CD4-positive, alpha-beta T cell treated with Interleukin-1 beta for 1 hour (primary cell): ENCODE measurements at regions not wholly inside any gene's neighbourhood (a gene's known extent, or its start where the extent isn't known, plus 50 kb on each side); places are given as distances from the start of the nearest gene placed in this dataset.

ENCODE experiments used
- DNase-seq, 2 donors: peaks; one replicate each; pipeline ENCODE4 v3.0.0-alpha.2; 2020 to 2022

DNA sequence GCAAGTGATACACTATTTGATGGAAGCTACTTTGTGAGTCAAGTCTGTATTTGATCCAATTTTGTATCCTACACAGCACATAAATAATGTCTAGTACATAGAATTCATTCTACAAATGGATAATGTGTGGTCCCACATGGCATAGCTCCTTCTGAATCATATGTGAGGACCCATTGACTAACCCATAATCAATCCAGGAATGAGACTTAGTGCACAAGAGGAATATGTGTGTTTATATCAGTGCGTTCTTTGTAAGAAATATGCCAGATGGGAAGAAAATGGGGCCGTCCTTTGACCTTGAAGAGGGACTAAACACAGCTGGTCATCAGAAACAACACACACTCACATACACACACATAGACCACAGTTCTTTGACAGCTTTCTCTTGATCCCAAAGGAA is 282.7 kb upstream of the SEMA6D start:
- DNase-seq = no peak

DNA sequence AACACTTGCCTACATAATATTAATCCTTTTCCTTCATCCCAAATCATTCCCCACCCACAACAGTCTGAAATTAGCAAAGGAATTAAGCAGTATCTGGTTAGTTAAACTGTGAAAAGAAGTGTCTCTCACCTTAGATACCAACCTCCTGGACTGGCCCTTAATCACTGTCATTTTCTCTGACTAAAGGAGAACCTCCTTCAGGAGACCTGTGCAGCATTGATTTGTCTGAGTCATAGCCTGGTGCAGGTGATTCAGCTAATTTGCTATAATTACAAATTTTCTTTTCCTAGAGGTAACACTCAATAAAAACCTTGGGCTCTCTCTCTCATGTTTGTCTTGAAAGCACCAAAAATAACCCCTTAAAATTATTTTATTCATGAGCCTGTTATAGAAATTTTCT is 279.8 kb upstream of the SEMA6D start:
- DNase-seq = no peak

DNA sequence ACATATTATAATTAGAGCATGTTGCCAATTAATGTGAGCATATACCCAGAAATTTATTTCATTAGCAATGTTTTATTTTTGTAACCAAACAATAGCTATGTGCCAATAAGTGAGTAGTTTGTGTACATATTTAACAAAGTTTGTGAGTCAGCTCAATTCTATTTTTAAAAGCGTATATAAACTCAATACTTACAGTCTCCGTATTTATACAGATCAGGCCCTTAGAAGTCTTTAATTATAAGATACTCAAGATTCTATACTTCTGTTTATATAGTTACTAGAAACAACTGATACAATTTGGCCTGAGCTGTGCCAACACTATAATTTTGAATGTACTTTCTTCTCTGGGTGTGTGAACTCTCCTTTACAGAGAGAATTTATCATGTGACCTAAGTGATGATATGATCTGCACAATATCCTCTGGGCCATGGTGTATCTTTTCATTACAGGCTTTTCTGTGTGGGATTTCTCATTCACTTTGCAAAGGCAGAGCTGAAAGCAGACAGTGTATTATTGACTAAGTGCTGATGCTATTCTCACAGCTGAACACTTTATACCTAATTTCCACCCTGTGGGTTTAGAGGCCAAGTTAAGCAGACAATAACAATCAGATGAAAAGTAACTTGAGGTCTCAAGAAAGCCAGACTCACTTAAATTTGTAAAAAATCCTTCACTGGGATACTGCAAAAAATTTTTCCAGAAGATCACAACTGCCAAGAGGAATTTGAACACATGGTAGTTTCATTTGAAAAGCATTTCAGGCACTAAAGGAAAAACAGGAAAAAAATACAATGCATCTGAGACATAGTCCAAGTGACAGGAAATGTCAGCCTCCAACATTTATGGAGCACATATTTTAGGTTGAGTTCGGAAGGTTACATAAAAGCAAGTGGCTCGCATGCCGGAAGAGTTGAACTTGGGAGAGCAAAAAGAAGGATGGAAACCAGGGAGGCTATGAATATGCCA is 277.9 kb upstream of the SEMA6D start:
- DNase-seq = no peak

DNA sequence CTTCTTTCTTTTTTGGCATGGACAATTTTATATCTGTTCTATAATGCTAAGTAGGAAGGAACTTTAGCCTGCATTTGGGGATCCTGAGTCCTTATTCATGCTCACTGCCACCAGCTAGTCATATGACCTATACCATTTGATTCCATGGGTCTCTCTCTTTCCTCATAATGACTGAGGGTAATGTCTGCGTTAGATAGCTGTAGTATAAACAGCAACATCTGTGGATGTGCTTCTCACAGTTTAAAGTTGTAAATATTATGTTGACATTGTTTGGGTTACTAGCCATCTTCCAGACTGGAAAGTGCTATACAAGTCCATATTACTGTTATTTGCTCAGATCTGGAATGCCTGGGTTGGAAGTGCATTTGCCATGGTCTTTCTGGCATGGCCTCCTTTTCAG is 274.9 kb upstream of the SEMA6D start:
- no peak for DNase-seq

DNA sequence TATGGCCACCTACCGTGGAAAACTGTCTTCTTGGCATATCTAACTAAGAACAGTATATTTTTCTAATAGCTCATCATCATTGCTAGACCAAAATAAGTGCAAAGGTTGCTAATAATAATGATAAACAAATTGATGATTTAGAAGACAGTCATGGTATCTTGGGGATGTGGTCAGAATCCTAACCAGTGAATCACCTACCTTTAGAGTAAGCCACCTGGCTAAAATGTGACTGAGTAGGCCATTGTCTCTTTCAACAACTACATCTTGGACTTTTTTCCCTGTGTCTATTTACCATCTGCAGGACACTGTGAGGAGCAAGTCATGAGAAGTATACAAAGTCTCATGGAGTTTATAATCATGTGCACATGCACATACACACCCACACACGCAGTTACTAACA is 273.5 kb upstream of the SEMA6D start:
- DNase-seq = no peak

DNA sequence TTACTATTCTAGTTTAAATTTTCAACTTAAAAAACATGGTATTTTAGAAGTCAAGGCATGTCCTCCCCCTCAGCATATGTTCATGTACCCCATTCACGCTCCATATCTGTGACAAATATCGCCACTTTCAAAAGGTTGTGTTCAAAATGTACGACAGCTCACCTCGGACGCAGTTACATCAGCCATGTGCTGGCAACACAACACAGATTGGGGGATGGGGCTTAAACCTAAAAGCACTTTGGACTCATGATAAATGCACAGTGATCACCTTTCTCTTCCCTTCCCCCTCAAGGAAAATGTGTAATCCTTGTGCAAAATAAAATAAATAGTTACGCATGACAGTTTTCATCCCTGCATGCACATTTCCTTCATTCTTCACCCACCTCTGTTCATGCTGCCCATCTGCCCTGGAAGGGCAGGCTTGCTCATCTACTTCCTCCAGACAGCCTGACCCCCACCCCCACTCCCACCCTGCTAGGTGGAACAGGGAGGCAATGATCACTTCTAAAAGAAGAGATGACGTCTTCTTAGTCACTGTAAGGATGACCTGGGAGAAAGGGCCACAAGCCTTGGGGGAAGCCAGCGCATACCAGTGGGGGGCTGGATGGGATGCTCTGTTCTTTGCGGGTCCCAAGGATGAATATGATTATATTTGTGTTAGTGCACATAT is 271.4 kb upstream of the SEMA6D start:
- DNase-seq = no peak

DNA sequence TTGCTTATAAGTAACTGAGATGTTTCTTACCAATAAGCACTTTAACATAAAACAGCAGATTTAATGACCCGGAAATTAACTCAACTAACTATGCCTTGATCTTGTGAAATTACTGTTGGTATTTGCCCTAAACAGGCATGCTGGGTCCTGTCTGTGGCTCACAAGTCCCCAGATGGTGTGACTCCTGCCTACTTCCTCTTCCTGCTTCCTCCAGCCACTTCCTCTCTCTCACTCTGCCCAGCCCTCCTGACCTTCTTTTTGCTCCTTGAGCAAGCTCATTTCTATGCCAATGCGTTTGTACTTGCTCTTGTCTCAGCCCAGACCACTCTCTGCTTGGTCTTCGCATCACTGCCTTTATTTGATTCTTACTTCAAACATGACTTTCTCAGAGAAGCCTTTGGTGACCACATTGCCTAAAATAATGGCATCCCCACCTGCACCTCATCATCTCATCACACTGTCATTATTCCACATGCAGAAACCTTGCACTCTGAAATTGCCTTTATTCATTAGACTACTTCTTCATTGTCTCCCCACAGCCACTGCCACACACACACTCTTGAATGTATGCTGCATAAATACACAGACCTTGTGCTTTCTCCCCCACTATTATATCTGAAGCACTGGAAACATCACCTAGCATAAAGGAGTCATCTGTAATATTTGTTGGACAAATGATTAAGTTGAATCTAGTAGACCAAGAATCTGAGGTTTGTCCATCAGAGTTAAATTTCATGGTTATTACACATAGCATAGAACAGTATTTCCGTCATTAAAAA is 256.3 kb upstream of the SEMA6D start:
- DNase-seq = no peak

DNA sequence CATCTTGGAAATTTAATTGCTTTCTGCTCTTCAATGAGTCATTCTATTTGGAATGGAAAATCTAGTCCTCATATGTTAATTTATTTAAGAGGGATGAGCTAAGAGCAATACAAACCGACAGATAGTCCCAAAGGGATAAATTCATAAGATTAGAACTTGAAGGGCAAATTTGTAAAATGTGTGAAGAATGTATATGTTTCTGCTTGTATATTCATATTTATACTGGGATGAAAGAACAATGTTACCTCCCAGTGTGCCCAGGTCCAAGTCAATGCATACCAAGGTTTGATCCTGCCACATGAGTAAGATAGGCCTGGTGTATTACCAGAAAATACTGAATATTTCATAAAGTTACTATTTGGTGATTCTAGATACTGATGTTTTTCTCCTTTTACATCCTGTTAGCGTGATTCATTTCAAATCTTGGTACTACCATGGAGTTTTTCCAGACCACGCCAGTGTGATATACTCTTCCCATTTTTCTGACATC is 255.6 kb upstream of the SEMA6D start:
- DNase-seq = no peak

DNA sequence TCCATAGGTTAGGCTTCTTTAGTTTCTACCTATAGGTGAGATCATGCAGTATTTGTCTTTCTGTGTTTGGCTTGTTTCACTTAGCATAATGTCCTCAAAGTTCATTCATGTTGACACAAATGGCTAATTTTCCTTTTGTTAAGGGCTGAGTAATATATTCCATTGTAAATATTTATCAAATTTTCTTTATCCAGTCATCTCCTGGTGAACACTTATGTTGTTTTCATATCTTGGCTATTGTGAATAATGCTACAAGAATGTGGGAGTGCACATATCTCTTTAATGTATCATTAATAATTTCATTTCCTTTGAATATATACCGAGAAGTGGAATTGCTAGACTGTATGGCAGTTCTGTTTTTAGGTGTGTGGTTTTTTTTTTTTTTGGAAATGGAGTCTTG is 250.9 kb upstream of the SEMA6D start:
- no peak for DNase-seq

DNA sequence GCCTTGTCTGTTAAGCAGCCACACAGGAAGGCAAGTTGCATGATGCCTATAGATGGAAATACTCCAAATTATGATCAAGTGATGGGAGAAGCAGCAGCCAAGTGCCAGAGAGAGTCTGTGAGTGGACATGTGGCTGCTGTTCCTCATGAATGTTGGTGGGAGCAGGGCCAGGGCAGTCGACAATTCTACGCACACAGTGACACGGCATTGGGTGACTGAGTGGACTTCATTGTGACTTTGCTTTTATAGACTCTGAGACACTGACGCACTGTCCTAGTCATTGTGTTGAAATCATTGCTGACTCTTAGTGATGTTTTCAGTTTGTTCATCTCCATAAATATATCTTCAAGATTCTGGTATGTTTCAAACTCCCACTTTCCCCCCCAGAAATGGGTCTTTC is 246.3 kb upstream of the SEMA6D start:
- DNase-seq = no peak

DNA sequence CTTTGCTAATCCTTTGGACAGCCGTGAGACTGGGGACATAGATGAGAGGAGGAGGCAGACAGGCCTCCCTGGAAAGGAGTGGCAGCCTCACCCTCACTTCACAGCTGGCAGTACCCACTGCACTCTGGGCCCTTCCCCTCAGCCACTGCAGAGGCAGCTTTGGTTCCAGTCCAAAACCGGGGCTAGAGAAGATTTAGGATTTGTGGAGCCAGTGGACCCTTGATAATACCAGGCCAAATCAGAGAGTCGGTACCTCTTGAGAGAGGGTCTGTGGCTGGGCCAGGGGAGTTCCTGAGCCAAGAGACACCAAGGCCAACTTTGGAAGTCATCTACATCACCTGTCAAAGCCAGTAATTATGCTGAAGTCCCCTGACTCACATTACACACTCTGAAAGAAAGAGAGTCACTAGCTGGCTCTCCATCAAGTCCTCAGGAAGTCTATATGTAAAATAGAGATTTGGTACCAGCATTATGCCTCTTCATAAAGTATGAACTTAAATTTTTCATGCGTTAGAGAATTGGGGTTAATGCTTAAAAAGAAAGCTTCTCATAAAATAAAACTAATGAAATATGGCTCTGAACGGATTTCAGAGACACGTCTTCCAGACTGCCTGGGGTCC is 244.1 kb upstream of the SEMA6D start:
- DNase-seq = no peak

DNA sequence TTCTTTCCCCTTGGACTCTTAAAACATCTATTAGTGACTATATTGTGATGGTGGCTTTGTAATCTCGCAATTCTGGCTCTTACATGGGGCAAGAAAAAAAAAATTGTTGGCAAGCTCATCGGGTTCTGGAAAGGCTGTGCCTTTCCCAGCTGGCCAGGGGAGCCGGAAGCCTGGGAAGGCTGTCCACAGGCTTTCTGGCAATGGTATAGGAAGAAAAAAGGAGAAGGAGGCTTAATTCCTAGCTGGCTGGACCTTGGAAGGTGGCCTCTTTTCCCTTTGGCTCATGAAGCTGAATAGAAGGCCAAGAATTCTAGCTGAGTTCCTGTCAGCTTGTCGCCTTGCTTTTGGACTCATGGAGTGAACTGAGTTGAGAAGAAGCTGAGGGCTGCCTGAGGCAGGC is 243.5 kb upstream of the SEMA6D start:
- no peak for DNase-seq

DNA sequence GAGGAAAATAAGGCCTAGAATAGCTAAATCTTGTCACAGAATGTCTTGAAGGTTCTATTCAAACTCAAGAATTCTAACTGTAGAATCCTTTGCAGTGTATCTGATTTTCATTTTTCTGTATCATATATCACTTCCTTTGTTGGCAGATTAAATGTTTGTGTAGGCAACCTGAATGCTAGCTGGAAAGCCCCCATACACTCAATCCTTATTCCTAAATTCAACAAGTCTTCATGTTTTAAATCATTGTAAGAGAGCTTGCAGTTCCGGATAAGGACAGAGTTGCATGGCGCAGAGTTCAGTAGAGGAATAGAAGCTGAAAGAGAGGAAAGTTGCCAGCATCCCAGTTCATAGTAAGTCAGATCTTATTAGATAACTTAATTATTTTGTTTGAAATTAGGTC is 242.0 kb upstream of the SEMA6D start:
- no peak for DNase-seq

DNA sequence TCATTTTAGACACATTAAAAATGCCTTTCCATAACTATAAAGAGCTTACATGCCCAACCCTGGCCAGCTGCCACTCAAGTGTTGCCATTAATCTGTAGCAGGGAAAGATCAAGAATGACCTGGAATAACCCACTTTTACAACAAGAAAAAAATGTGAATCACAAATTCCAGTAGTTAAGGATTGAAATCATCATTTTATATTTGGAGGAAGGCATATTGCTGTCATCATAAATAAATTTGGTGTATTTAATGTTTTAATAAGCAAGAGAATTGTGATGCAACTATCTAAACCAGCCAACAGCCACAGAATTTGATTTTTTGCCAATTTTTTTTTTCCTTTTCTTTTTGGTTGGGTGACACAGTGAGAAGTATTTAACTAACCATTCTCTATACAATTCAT is 240.0 kb upstream of the SEMA6D start:
- no peak for DNase-seq

DNA sequence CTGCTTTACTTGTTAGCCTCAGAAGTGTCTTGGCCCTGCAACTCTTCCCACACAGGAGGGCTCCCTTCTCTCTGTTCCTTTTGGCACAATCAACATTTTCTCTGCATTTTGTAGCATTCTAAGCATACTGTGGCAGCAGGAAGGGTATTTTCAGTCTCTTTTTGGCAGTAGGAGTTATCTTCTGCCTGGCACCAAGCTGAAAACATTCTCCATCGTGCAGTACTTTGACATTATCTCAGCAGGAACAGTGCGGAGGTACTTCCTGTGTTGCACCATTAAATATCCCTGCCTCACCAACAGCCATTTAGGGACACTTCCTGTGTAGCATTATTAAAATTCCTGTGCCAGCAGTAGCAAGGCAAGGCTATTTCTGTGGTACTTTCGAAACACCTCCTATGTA is 233.2 kb upstream of the SEMA6D start:
- DNase-seq = no peak

DNA sequence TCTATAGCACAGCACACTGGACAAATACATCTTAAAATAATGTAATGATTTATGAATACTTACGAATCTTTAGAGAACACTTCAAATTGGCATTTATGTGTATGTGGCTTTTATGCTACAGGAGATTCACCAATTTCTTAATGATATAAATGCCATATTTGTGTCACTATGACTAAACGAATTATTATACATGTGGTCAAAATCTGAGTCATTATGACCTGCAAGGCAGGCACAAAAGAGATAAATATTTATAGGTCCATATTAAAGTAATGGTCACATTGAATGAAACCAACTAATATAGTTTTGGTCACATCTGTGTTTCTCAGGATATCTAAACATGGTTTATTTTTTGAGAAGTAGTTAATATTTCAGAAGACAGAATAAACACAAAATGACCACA is 232.3 kb upstream of the SEMA6D start:
- no peak for DNase-seq

DNA sequence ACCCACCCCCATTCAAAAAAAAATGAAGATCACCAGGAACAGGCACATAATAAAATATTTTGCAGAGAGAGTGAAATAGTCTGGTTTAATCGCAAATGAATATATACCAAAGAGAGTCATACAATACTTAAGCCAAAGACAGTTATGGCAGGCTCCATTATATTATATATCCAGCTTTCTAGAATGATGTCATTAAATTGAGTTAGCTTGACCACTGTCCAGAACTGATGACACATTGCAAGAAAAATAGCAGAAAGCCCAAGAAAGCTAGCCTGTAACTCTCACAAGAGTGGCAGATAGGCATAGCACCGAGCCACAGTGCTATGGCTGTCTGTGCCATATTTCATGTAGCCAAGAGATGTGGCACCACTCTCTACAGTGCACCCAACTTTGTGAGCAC is 231.9 kb upstream of the SEMA6D start:
- no peak for DNase-seq

DNA sequence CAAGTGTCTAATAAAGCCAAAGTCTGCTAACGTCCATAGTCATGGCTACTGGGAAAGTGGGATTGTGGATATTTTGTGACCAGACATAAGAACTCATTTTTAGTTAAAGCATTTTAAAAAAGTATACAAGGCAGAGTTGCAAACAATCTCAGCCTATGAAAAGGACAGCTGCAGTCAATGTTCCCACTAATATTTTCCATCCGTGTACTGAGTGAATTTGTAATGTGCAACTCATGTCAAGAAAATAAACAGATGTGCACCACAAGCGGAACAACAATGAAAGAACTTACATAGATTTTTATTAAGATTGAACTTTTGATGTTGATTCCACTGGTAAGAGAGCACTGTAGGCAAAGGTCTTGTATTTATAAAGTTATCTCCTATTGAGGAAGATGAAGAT is 231.3 kb upstream of the SEMA6D start:
- DNase-seq = no peak

DNA sequence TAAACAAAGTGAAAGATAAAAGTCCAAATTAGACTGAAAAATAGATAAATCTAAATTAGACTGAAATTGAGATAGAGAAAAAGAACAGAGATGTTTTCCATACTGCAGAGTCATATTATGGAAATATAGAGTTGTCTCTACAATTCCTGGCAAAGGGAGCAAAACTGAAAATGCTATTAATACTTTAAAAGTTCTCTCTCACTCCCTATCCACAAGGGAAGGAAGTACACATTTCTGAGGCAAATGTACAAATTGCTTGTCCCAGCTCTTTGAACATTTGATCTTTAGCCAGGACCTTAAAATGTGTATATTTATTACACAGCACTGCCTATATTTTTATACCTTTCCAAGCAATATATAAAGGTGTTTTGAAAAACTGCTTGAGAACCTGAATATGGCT is 225.1 kb upstream of the SEMA6D start:
- DNase-seq = no peak

DNA sequence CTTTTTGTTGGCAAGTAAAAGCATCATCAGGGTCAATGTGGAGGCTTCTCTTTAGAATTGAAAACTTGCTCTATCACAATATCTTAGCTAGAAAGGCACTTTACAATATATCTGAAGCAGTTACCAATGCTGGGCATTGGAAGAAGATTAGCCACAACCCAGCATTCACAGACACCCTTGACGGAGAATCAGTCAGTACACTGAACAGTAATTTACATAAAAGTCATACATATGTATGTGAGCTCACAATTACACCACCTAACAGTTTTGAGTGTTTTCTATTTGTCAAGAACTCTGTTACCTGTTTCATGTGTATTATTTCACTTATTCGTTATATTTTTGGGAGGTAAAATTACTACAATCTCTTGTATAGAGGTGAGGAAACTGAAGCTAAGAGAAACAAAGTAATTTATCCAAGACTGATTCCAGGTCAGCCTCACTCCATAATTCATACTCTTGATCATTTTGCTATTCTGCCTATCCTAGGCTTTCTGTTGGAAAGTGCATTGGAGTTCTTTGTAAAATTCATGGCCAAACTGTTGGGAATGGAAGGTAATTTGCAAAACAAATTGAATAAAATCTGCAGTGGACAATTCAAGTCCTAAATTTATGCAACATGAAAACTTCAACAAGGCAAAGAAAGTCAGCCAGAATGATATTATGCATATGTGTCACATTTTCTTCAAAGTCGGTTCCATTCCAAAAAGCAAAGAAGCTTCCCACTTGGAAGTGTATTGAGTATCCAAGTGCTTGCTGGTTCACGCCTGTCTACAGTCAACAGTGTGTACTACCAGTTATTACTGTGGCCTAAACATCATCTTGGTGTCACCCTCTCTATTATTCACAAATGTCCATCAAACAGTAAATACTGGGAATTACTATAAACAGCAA is 223.7 kb upstream of the SEMA6D start:
- no peak for DNase-seq

DNA sequence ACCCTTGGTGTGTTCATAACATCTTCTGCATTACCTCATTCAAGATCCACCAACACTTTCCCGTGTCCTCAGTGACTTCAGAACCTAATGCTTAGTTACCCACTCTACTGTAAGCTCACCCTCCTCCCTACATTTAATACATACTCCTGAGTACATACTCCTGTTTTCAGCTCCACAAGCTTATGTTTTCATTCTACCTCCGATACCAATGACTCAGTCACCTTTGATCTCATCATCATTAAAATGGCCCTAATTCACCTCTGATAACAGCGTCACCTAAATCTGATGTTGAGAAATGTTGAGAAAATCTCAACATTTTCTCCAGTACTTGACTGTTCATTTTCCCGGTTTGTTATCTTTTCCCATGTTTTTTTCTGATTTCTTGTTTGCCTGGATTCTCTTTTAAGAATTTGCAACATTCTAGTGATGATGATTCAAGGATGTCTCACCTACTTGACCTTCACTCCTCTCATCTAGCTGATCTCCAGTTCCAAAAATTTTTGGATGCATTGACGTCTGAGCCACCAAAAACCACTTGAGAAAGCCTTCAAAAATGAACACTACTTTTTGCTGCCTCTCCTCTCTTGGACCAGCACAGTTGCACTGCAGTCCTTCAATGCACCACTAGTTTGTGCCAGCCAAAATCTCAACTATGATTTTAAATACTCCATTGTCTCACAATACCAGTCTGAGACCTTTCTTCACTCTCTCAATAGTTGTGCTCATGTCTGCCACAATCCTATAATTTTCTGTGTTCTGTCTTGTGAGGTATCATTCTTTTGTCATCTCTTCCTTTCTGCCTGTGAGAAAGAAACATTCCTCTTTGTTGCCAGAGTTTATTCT is 220.7 kb upstream of the SEMA6D start:
- DNase-seq = no peak
